Activated T-cell treated with anti-CD3 and anti-CD28 coated beads, Interleukin-2, amount 50 U/mL, for 24 hours (primary cell): ENCODE measurements at regions not wholly inside any gene's neighbourhood (a gene's known extent, or its start where the extent isn't known, plus 50 kb on each side); places are given as distances from the start of the nearest gene placed in this dataset.
A peak's percentile ranks its signal among the peaks of the same experiment; 100 is the strongest.

ENCODE experiments used
- DNase-seq: peaks from one replicate; pipeline ENCODE4 v3.0.0-alpha.2; 2020
- H3K27ac Mint-ChIP-seq: 2 replicates; pipeline ENCODE4 v1.8.0; 2020; ENCODE audit warnings: mild to moderate bottlenecking, mixed read lengths
- H3K27me3 Mint-ChIP-seq: 2 replicates; pipeline ENCODE4 v1.8.0; 2020; ENCODE audit warnings: mixed read lengths
- H3K36me3 Mint-ChIP-seq: 2 replicates; pipeline ENCODE4 v1.8.0; 2020; ENCODE audit warnings: low read depth, mixed read lengths
- H3K4me1 Mint-ChIP-seq: 2 replicates; pipeline ENCODE4 v1.8.0; 2020; ENCODE audit warnings: low read depth, mixed read lengths
- H3K4me3 Mint-ChIP-seq: 2 replicates; pipeline ENCODE4 v1.8.0; 2020; ENCODE audit warnings: mild to moderate bottlenecking, moderate library complexity, mixed read lengths
- H3K9me3 Mint-ChIP-seq: 2 replicates; pipeline ENCODE4 v1.8.0; 2020; ENCODE audit warnings: mixed read lengths

- no peaks in the 10 kb centered on the region for H3K27me3 Mint-ChIP-seq
- H3K36me3 Mint-ChIP-seq, result no peaks in the 10 kb centered on the region
- peaks cover 39% of the 10 kb centered on the region for H3K4me1 Mint-ChIP-seq
- H3K4me3 Mint-ChIP-seq, result no peak overlapping the region
- no peaks in the 10 kb centered on the region for H3K9me3 Mint-ChIP-seq
- no peak for DNase-seq
- H3K27ac Mint-ChIP-seq, result peak overlapping the region; percentile 48
Observed at GRCh38 chr3:42345811-42346210, 64.6 kb downstream of the LYZL4 start.

- no peaks in the 10 kb centered on the region for H3K27me3 Mint-ChIP-seq
- no peaks in the 10 kb centered on the region for H3K36me3 Mint-ChIP-seq
- H3K4me1 Mint-ChIP-seq, result peaks cover 5% of the 10 kb centered on the region
- DNase-seq, result no peak
- H3K4me3 Mint-ChIP-seq, result no peak overlapping the region
- no peak overlapping the region for H3K27ac Mint-ChIP-seq
- no peaks in the 10 kb centered on the region for H3K9me3 Mint-ChIP-seq
Observed at GRCh38 chr3:42340466-42340865, 69.9 kb downstream of the LYZL4 start.

GRCh38 chr3:42339321-42339720, 71.1 kb downstream of the LYZL4 start:
- Mint-ChIP-seq H3K27ac (no peak overlapping the region), H3K36me3 (no peaks in the 10 kb centered on the region)

GRCh38 chr3:42336103-42336502, 70.1 kb upstream of the CCK start:
- no peak for DNase-seq
- no peaks in the 10 kb centered on the region for H3K36me3 Mint-ChIP-seq
- H3K4me3 Mint-ChIP-seq, result no peak overlapping the region
- no peaks in the 10 kb centered on the region for H3K27me3 Mint-ChIP-seq
- no peak overlapping the region for H3K27ac Mint-ChIP-seq
- H3K9me3 Mint-ChIP-seq, result no peaks in the 10 kb centered on the region
- no peaks in the 10 kb centered on the region for H3K4me1 Mint-ChIP-seq

More at GRCh38 chr3:42339321-42339720, 71.1 kb downstream of the LYZL4 start:
- Mint-ChIP-seq H3K4me3 (no peak overlapping the region), H3K9me3 (no peaks in the 10 kb centered on the region), H3K27me3 (no peaks in the 10 kb centered on the region), H3K4me1 (no peaks in the 10 kb centered on the region)
- no peak for DNase-seq

GRCh38 chr3:42317137-42317536, 51.2 kb upstream of the CCK start:
- no peak for DNase-seq
- H3K9me3 Mint-ChIP-seq, result peaks cover 35% of the 10 kb centered on the region
- H3K4me1 Mint-ChIP-seq, result no peaks in the 10 kb centered on the region
- H3K27me3 Mint-ChIP-seq, result peaks cover 4% of the 10 kb centered on the region
- H3K4me3 Mint-ChIP-seq, result no peak overlapping the region
- H3K36me3 Mint-ChIP-seq, result peaks cover 16% of the 10 kb centered on the region
- no peak overlapping the region for H3K27ac Mint-ChIP-seq
